ENCODE measurements at regions not wholly inside any gene's neighbourhood (a gene's known extent, or its start where the extent isn't known, plus 50 kb on each side); places are given as distances from the start of the nearest gene placed in this dataset.

GRCh38 chr18:55998071-55998522 lies 410.1 kb upstream of the TCF4 start:
- no peaks in the 10 kb centered on the region for H3K36me3 Mint-ChIP-seq (ENCODE audit: low read depth, unreplicated experiment)
- peaks cover 11% of the 10 kb centered on the region for H3K4me1 ChIP-seq (ENCODE audit: insufficient read depth, low read length)
- no peaks in the 10 kb centered on the region for H3K9me3 ChIP-seq (ENCODE audit: insufficient read depth, low read depth, low read length)
- H3K36me3 ChIP-seq (ENCODE audit: insufficient read depth, low read length): no peaks in the 10 kb centered on the region
- H3K27ac Mint-ChIP-seq (ENCODE audit: unreplicated experiment): peak overlapping the region; percentile 89
- H4K20me1 ChIP-seq (ENCODE audit: insufficient read depth, low read length): no peaks in the 10 kb centered on the region
- H3K9ac ChIP-seq (ENCODE audit: low read length): peak overlapping the region; percentile 55
- H3K4me3 Mint-ChIP-seq (ENCODE audit: unreplicated experiment): peak overlapping the region; percentile 72
- DNase-seq (ENCODE audit: low read depth) (peak; percentile 49), FAIRE-seq (peak; percentile 56)
- H3K79me2 ChIP-seq (ENCODE audit: insufficient read depth, low read length): no peaks in the 10 kb centered on the region
- TF ChIP-seq CTCF (IDR thresholded peaks at IDR 0.05; ENCODE audit: insufficient read depth, low read depth, low read length) (no peak), EZH2 (IDR thresholded peaks at IDR 0.05; ENCODE audit: insufficient read depth, low read length) (no peak)
- no peaks in the 10 kb centered on the region for H3K9me3 Mint-ChIP-seq (ENCODE audit: unreplicated experiment)
- H3K4me3 ChIP-seq (ENCODE audit: insufficient read depth, low read depth, low read length): peak overlapping the region; percentile 40
- no peaks in the 10 kb centered on the region for H3K27me3 ChIP-seq (ENCODE audit: insufficient read depth, low read length)
- H3K4me2 ChIP-seq (ENCODE audit: low read length): peak overlapping the region; percentile 84
- peak overlapping the region; percentile 84 for H2AFZ ChIP-seq (ENCODE audit: low read depth, low read length)
- H3K27ac ChIP-seq (ENCODE audit: low read depth, low read length): peak overlapping the region; percentile 8
- H3K27me3 Mint-ChIP-seq (ENCODE audit: low read depth, unreplicated experiment): no peaks in the 10 kb centered on the region
- H3K4me1 Mint-ChIP-seq (ENCODE audit: low read depth, unreplicated experiment): peaks cover 36% of the 10 kb centered on the region

GRCh38 chr18:55997151-55997561 lies 409.2 kb upstream of the TCF4 start:
- H3K9ac ChIP-seq (ENCODE audit: low read length): no peak overlapping the region
- FAIRE-seq: peak; percentile 26
- H3K9me3 ChIP-seq (ENCODE audit: insufficient read depth, low read depth, low read length): no peaks in the 10 kb centered on the region
- peaks cover 11% of the 10 kb centered on the region for H3K4me1 ChIP-seq (ENCODE audit: insufficient read depth, low read length)
- H3K27ac Mint-ChIP-seq (ENCODE audit: unreplicated experiment): peak overlapping the region; percentile 3
- H3K4me3 Mint-ChIP-seq (ENCODE audit: unreplicated experiment): no peak overlapping the region
- no peak overlapping the region for H3K4me3 ChIP-seq (ENCODE audit: insufficient read depth, low read depth, low read length)
- peak overlapping the region; percentile 84 for H3K4me2 ChIP-seq (ENCODE audit: low read length)
- H3K27ac ChIP-seq (ENCODE audit: low read depth, low read length): no peak overlapping the region
- DNase-seq (ENCODE audit: low read depth): no peak
- peaks cover 36% of the 10 kb centered on the region for H3K4me1 Mint-ChIP-seq (ENCODE audit: low read depth, unreplicated experiment)
- no peak overlapping the region for H2AFZ ChIP-seq (ENCODE audit: low read depth, low read length)
- H4K20me1 ChIP-seq (ENCODE audit: insufficient read depth, low read length): no peaks in the 10 kb centered on the region
- no peaks in the 10 kb centered on the region for H3K27me3 ChIP-seq (ENCODE audit: insufficient read depth, low read length)
- no peaks in the 10 kb centered on the region for H3K36me3 ChIP-seq (ENCODE audit: insufficient read depth, low read length)
- no peaks in the 10 kb centered on the region for H3K36me3 Mint-ChIP-seq (ENCODE audit: low read depth, unreplicated experiment)
- H3K79me2 ChIP-seq (ENCODE audit: insufficient read depth, low read length): no peaks in the 10 kb centered on the region
- no peaks in the 10 kb centered on the region for H3K27me3 Mint-ChIP-seq (ENCODE audit: low read depth, unreplicated experiment)
- no peak for TF ChIP-seq EZH2 (IDR thresholded peaks at IDR 0.05; ENCODE audit: insufficient read depth, low read length)
- no peak for TF ChIP-seq CTCF (IDR thresholded peaks at IDR 0.05; ENCODE audit: insufficient read depth, low read depth, low read length)
- H3K9me3 Mint-ChIP-seq (ENCODE audit: unreplicated experiment): no peaks in the 10 kb centered on the region

GRCh38 chr18:55996717-55997116 lies 408.7 kb upstream of the TCF4 start:
- H2AFZ ChIP-seq (ENCODE audit: low read depth, low read length): no peak overlapping the region
- peaks cover 36% of the 10 kb centered on the region for H3K4me1 Mint-ChIP-seq (ENCODE audit: low read depth, unreplicated experiment)
- H3K27me3 Mint-ChIP-seq (ENCODE audit: low read depth, unreplicated experiment): no peaks in the 10 kb centered on the region
- no peaks in the 10 kb centered on the region for H3K9me3 ChIP-seq (ENCODE audit: insufficient read depth, low read depth, low read length)
- no peaks in the 10 kb centered on the region for H4K20me1 ChIP-seq (ENCODE audit: insufficient read depth, low read length)
- no peaks in the 10 kb centered on the region for H3K9me3 Mint-ChIP-seq (ENCODE audit: unreplicated experiment)
- DNase-seq (ENCODE audit: low read depth) (no peak), FAIRE-seq (no peak)
- no peaks in the 10 kb centered on the region for H3K36me3 Mint-ChIP-seq (ENCODE audit: low read depth, unreplicated experiment)
- H3K27me3 ChIP-seq (ENCODE audit: insufficient read depth, low read length): no peaks in the 10 kb centered on the region
- H3K36me3 ChIP-seq (ENCODE audit: insufficient read depth, low read length): no peaks in the 10 kb centered on the region
- no peak overlapping the region for H3K4me3 Mint-ChIP-seq (ENCODE audit: unreplicated experiment)
- H3K27ac Mint-ChIP-seq (ENCODE audit: unreplicated experiment): peak overlapping the region; percentile 3
- TF ChIP-seq EZH2 (IDR thresholded peaks at IDR 0.05; ENCODE audit: insufficient read depth, low read length) (no peak), CTCF (IDR thresholded peaks at IDR 0.05; ENCODE audit: insufficient read depth, low read depth, low read length) (no peak)
- H3K4me1 ChIP-seq (ENCODE audit: insufficient read depth, low read length): peaks cover 11% of the 10 kb centered on the region
- H3K4me3 ChIP-seq (ENCODE audit: insufficient read depth, low read depth, low read length): no peak overlapping the region
- no peaks in the 10 kb centered on the region for H3K79me2 ChIP-seq (ENCODE audit: insufficient read depth, low read length)
- H3K27ac ChIP-seq (ENCODE audit: low read depth, low read length): no peak overlapping the region
- no peak overlapping the region for H3K4me2 ChIP-seq (ENCODE audit: low read length)
- no peak overlapping the region for H3K9ac ChIP-seq (ENCODE audit: low read length)
